ENCODE measurements at regions not wholly inside any gene's neighbourhood (a gene's known extent, or its start where the extent isn't known, plus 50 kb on each side); places are given as distances from the start of the nearest gene placed in this dataset.
A peak's percentile ranks its signal among the peaks of the same experiment; 100 is the strongest.
"Not testable (repeated sequence)": the region's sequence is repeated elsewhere in the genome, so short reads cannot be mapped to it uniquely, and the experiment has no call there.

DNA sequence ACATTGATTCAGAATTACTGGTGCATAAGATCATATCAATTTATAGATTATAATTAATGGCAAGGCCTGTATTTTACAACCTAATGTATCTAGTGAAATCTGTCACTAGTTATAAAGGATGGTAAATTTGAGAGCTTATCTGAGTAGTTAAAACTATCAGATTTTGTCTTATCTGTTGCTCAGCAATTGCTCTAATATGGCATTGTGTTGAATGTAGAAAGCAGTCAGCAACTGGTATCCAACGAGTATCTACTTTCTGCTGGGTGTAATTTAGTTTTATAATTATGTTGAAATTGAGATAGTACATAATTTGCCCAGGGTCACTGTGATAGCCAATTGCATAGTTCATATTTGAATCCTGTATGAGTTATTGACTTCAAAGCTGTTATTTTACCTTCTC is 1005.7 kb downstream of the CDH11 start:
- DNase-seq (ENCODE audit: low read depth) = no peak

DNA sequence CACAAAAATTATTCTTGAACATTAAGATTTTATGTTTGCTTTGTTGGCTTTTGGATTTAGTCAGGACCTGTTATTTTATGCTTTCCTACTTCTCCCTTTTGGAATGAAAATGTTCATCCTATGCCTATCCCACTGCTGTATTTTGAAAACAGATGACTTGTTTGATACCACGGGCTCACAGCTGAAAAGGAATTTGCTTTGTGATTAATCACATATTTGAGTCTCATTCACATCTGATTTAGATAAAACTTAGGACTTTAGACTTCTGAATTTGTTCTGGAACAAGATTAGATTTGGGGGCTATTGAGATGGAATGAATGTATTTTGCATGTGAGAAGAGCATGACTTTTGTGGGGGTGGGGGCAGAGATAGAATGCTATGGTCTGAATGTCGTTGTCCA is 1012.6 kb downstream of the CDH11 start:
- DNase-seq (ENCODE audit: low read depth) = no peak

DNA sequence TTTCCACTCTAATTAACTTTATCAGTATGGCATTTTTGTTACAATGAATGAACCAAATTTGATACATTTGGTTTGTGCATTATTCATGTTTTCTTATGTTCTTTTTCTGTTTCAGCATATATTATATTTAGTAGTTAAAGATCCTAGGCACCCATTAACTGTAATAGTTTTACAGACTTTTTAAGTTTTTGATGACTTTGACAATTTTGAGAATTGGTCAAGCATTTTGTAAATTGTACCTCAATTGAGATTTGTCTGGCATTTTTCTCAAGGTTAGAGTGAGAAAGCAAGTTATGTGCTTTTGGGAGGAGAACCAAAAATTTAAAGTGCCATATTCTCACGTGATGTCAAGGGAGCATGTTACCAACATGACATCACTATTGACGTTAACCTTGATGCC is 1019.2 kb downstream of the CDH11 start:
- no peak for DNase-seq (ENCODE audit: low read depth)

DNA sequence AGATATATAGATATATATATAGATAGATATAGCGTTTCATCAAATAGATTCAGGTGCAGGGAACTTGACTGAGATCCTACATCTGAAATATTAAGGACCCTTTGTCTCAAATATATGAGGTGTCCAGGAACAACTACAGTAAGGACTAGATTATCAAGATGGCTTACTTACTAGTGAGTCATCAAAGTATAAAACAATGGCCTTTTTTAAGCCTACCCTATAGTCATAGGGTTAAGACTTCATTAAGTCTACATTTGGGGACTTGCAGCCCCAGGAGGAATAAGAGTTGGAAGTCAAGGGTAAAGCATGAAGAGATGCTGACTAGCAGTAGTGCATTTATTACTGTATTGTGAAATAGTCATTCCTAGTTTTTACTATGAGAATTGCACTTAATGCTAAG is 1023.4 kb downstream of the CDH11 start:
- DNase-seq (ENCODE audit: low read depth) = no peak

DNA sequence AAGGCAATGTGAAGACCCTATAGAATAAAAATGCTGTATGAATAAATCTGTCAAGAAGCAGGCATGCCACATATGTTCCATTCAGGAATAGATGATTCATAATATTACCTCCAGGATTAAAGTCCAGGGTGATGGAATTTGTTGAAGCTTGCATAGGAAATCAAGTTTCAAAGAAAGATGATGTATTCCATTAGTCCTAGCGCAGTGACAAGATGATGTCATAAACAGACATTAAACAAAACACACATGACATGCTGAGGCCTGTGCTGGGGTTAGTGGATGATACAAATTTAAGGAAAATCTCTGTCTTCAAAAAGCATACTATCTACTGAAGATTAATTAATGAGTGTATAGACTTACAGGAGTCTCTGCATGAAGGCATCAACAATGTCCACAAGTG is 1025.2 kb downstream of the CDH11 start:
- DNase-seq (ENCODE audit: low read depth) = no peak

DNA sequence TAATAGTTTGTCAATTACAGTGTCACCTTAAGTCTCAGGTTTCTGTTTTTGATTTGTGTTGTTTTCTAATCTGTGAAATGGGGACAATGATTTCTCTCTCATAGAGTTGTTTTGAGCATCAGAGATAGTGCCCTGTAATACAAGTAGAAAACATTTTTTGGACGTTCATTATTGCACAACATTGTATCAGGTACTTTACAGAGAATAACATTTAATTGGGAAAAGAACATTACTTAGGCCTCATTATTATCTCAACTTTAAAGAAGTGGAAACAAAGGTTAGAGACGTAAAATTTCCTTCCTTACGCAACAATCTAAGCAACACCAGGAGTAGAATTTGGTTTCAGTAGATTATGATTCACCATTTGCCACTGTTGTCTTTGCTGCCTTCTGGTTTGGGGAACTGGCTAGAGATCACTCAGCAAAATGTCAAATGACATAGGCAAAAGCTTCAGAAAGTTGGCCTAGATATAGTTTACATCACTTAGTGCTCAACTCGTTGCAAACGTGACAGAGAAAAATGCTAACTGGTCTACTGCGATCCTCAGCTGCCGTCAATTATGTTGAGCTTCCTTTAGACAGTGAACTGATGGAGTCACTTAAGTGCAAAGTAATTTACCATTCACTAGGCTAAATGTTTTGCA is 1026.8 kb downstream of the CDH11 start:
- peak; percentile 68 for DNase-seq (ENCODE audit: low read depth)

DNA sequence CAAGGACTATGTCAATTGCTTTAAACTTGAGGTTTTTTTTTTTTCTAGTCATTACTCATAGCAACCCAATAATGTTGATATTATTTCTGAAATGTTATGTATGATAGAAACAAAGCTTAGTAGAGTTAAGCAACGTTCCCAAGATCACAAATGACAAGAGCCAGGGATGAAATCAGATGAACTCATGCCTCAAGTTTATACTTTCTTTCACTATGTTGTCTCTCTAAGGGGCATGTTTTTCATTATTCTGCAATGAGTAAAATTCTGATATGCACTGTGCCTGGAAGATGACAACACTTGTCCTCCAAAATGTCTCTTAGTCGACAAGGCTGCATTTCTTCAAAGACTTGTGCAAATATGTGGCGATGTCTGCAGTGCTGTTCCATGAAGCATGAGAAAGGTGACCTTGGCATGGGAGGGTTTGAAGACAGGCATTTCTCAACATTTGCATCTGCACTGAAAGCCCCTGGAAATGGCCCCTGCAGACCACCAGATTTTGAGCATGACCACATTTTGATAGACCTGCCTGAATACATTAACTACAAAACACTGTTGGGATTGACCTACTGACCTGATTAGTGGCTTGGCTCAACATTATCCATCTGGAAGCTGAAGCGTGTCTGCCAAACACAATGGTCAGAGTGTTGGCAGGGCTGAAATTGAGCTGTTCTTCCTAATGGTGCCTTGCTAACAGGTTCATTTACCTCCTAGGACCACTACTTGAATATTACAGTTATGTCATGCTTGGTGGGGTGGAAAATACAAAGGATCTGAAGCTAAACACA is 1027.5 kb downstream of the CDH11 start:
- peak; percentile 41 for DNase-seq (ENCODE audit: low read depth)

DNA sequence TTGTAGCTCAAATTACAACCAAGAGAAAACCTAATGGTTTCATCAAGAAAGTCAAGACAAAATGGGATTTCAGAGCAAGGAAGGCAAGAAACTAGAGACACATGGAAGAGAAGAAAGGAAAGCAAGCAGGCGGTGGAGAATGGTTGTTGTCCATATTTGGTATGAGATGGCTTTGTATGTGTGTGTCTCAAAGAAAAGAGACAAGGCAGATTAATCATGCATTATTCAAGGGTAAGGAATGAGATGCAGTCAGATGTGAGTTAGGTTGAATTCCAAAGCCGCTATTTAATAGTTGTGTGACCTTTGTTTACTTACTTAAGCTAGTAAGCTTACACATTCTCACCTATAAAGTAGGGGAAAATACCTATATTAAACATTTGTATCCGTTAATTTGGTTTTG is 1029.6 kb downstream of the CDH11 start:
- no peak for DNase-seq (ENCODE audit: low read depth)

DNA sequence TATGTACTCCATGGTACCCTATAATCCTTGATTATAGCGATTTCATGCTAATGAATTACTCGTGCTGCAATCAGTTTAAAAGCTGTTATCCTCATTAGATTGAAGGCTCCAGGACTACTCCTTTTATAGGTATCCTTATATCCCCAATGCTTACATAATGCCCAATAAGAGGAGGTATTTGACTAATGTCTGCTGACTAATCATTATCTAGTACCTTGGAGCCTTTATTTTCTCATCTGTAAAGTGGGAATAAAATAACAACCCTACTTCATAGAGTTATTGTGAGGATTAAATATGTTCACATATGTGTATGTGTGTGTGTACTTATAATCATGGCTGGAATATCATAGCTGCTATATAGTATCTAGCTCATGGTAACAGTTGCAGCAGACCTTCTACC is 1031.5 kb downstream of the CDH11 start:
- no peak for DNase-seq (ENCODE audit: low read depth)

DNA sequence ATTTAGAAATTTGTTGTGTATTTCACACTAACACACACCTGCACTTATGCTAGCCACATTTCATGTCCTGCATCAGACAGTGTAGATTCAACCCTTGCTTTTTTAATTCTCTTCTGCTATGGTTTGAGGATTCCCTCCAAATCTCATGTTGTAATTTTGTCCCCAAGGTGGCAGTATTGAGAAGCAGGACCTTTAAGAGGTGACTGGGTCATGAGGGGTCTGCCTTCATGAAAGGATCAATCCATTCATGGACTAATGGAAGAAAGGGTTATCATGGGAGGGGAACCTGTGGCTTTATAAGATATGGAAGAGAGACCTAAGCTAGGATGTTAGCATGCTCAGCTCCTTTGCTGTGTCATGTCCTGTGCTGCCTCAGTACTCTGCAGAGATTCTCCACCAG is 1032.2 kb downstream of the CDH11 start:
- DNase-seq (ENCODE audit: low read depth) = peak; percentile 1

DNA sequence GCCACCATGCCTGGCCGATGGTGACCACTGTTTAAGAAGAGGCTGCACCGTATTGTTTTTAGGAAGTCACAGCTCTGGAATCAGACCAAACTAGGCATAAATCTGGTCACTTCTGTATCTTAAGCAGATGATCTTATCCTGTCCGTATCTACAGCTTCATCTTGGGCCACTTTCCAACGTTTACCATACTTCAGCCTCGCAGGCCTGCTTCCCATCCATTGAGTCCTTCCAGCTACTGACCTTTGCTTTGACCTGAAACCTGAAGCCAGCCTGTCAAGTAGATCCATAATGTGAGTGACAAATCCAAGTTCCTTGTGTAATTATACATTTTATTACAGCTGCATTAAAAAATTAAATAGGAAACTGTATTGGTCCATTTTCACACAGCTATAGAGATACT is 1033.0 kb downstream of the CDH11 start:
- DNase-seq (ENCODE audit: low read depth) = no peak

DNA sequence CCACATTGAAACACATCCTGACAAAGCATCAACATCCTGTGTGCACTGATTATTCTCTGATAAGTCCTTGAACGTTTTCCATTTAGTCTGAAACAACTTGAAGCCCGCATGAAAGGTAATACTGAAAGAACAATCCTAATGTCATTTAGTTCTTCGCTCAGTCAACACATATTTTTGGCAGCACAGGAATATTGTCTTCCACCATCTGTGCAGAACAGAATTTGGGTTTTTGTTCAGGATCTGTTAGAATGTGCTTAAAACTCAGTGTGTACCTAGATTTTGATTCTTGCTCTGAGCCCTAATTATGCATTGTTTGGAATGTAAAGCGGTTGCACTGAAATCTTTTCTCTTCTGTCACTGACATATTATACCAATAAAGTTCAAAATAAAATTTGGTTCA is 1036.6 kb downstream of the CDH11 start:
- no peak for DNase-seq (ENCODE audit: low read depth)

DNA sequence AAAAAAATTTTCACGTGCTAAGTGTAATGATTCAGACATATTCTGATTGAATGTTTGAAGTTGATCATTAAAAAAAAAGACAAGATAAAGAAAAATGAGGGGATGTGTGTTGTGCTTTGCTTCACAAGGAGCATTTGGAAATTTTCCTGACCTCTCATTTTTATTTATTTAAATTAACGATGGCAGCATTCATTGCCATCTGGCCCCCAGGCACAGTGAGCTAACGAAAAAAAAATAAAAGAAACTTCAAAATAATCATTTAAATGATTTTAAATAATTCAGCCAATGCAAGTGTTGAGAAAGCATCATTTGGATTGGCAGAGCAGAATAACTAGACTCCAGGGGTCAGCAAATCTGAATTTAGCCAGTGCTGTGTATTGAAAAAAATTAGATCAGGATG is 1037.2 kb downstream of the CDH11 start:
- no peak for DNase-seq (ENCODE audit: low read depth)

DNA sequence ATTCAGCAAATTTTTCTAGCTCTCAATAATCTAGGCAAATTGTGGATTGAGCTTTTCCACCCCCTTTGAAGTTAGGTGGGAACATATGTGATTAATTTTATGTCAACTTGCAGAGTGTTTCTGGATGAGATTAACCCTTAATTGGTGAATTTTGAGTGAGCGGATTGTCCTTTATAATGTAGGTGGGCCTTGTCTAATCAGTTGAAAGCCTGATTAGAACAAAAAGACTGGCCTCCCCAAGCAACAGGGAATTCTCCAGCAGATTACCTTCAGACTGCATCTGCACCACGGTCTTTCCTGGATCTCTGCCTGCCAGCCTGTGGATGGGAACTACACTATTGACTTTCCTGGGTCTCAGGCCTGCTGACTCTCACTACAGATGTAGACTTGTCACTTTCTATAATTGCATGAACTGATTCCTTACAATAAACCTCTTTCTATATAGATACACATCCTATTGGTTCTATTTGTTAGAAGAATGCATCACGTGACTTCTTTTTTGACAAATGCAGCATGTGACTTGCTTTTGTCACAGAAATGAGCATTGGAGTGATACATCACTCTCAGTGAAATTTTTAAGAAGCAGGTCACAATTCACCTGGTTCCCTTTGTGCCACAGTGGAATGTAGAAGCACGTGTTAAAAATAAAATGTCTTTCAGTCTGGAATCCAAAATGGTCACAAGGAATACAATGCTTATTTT is 1038.3 kb downstream of the CDH11 start:
- no peak for DNase-seq (ENCODE audit: low read depth)

DNA sequence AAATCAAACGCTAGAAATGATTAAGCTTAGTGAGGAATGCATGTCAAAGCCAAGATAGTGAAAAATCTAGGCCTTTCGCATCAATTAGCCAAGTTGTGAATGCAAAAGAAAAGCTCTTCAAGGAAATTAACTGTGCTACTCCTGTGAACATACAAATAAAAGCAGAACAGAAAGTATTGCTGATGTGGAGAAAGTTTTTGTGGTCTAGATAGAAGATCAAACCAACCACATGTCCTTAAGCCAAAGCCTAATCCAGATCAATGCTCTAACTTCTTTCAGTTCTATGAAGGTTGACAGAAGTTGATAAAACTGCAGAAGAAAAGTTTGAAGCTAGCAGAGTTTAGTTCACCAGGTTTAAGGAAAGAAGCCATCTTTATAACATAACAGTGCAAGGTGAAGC is 1044.6 kb downstream of the CDH11 start:
- DNase-seq (ENCODE audit: low read depth) = no peak

DNA sequence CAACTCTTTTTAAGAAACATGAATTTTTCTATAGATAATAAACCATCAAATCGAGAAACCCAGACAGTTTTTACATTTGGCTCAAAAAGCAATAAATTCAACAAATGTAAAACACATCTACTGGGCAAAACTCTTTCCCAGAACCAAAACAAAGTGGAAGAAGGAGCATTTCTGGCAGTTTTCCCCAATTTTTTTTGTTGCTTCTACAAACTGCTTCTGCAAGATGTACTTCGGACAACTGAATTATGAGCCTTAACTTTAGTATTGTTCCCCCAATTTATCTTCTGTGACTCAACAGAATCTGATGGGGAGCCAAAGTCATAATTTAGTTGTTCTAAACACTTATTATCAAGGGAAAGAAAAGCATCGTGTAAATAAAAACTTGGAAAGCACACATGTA is 1047.2 kb downstream of the CDH11 start:
- no peak for DNase-seq (ENCODE audit: low read depth)

DNA sequence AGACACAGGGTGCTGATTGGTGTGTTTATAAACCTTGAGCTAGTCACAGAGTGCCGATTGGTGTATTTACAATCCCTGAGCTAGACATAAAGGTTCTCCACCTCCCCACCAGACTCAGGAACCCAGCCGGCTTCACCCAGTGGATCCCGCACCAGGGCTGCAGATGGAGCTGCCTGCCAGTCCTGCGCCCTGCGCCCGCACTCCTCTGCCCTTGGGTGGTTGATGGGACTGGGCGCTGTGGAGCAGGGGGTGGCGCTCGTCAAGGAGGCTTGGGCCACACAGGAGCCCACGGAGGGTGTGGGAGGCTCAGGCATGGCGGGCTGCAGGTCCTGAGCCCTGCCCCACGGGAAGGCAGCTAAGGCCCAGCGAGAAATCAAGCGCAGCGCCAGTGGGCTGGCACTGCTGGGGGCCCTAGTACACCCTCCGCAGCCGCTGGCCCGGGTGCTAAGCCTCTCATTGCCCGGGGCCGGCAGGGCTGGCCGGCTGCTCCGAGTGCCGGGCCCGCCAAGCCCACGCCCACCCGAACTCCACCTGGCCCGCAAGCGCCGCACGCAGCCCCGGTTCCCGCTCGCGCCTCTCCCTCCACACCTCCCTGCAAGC is 1049.6 kb downstream of the CDH11 start:
- DNase-seq (ENCODE audit: low read depth) = not testable (repeated sequence)

DNA sequence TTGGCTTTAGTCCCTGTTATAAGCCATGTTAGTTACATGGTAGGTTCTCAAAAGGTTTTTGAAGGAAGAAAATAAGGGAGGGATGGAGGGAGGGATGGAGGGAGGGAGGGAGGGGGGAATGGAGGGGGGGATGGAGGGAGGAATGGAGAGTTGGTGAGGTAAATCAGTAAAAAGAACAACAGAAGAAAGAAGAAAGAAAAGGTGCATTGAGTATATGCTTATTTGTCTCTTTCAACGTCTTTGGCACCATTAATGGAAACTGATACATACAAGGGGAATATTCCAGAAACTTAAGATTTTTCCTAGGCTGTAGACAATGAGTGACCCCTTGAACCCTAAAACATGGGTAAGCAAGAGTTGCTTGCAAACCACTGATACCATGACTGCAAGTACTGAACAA is 1056.3 kb downstream of the CDH11 start:
- no peak for DNase-seq (ENCODE audit: low read depth)

DNA sequence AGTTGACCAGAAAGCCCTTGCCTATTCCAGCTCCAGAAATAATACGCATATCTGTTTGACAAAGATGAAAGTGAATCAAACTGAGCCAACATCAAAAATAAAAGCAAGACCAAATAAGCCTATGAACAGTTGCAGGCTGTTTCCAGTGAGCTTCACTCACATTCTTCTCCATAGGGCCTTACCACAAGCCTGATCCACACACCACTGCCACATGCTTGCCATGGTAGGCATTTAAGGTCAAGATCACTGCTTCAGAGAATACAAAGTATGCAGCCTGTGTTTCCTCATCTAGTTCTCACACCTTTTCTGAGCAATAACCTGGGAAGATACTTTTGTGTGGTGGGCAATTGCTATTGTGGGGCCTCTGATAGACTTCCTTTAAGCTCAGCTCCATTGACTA is 1060.2 kb downstream of the CDH11 start:
- DNase-seq (ENCODE audit: low read depth) = no peak

DNA sequence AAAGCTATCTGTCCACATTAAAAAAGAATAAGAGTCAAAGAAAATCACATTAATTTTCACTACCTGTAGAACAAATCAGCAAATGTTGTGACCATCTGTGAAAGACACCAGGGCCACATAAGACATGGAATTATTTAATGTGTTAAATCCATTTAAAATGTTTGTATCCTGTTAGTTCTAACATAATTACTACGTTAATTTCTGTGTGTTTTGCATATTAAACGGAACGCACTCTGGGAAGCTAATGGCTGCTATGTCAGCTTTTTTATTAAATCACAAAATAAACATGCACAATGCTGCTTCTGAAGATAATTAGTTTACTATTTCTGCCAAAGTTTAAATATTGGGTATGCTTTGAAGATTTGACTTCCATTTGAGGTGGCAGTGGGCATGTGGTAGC is 1061.2 kb downstream of the CDH11 start:
- no peak for DNase-seq (ENCODE audit: low read depth)

DNA sequence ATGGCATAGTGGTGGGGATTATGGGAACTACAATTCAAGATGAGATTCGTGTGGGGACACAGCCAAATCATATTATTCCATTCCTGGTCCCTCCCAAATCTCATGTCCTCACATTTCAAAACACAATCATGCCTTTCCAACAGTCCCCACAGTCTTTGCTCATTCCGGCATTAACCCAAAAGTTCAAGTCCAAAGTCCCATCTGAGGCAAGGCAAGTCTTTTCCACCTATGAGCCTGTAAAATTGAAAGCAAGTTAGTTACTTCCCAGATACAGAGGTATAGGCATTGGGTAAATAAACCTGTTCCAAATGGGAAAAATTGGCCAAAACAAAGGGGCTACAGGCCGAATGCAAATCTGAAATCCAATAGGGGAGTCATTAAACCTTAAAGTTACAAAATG is 1063.2 kb downstream of the CDH11 start:
- DNase-seq (ENCODE audit: low read depth) = no peak

DNA sequence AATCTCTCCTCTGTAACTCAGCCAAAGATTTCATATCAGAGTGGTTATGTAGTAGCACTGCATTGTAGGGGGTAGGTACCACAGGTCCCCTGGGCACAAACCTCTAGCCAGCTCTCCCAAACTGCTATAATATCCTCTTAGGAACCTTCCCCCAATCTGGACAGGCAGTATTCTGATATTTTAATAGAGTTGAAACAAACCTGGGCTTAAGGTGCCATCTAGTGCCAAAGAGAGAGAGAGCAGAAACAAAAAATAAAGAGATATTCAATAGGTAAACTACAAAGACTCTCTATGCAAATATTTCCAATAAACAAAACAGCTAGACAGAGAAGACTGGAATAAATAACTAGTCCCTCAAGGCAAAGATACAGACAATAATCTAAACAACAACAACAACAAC is 1070.0 kb downstream of the CDH11 start:
- DNase-seq (ENCODE audit: low read depth) = no peak

DNA sequence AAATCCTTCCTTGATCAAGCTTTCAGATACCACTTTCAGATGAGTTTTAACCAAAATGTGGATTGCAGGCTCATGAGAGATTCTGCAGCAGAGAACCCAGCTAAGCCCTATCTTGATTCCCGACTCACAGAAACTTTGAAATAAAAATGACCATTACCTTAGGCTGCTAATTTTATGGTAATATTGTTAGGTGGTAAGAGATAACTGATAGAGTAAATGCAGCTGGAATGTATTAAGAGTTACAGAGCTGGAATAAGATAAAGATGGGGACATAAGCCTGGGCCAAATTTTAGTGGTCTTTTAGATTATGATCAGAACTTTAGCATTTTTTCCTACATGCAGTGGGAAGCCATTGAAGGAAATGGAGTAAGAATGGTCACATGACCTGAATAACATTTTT is 1074.0 kb downstream of the CDH11 start:
- no peak for DNase-seq (ENCODE audit: low read depth)
